HEK293T (cell line): ENCODE measurements at regions not wholly inside any gene's neighbourhood (a gene's known extent, or its start where the extent isn't known, plus 50 kb on each side); places are given as distances from the start of the nearest gene placed in this dataset.

Source experiments
- FOXA1 ChIP-seq: fragments of 450-650 bp; IDR thresholded peaks from 2 replicates; pipeline ENCODE4 v1.6.1; 2016; ENCODE audit warnings: mild to moderate bottlenecking
- PKNOX1 ChIP-seq: fragments of 450-650 bp; IDR thresholded peaks from 2 replicates; pipeline ENCODE4 v1.6.1; 2016
- SP1 ChIP-seq: fragments of 450-650 bp; IDR thresholded peaks from 2 replicates; pipeline ENCODE4 v1.6.1; 2017
- SUZ12 ChIP-seq: fragments of 450-650 bp; IDR thresholded peaks from 2 replicates; pipeline ENCODE4 v1.6.1; 2016; ENCODE audit warnings: mild to moderate bottlenecking
- TARDBP ChIP-seq: fragments of 450-650 bp; IDR thresholded peaks from 2 replicates; pipeline ENCODE4 v1.6.1; 2016

- TF ChIP-seq SP1 (no peak), FOXA1 (no peak), PKNOX1 (no peak), TARDBP (no peak), SUZ12 (no peak)
Observed at GRCh38 chr1:182299728-182300616, 91.6 kb downstream of the GLUL start.
